C1 segment of cervical spinal cord (tissue), 14 donors: ENCODE measurements at regions not wholly inside any gene's neighbourhood (a gene's known extent, or its start where the extent isn't known, plus 50 kb on each side); places are given as distances from the start of the nearest gene placed in this dataset.
A peak's percentile ranks its signal among the peaks of the same experiment; 100 is the strongest.

Source experiments
- DNase-seq, 14 donors: peaks; one replicate each; lab custom pipeline; 2025; lab: John Stamatoyannopoulos, UW

GRCh38 chr3:1953536-1953935 lies 145.1 kb upstream of the CNTN4 start:
- DNase-seq: peak in 9 of 14 donors; percentile 1 to 43 (median 9)

- DNase-seq: no peak
Measured at GRCh38 chr3:1954632-1955031, 144.0 kb upstream of the CNTN4 start.

- no peak for DNase-seq
Measured at GRCh38 chr3:1955170-1955569, 143.5 kb upstream of the CNTN4 start.

- no peak for DNase-seq
Measured at GRCh38 chr3:1955750-1956149, 142.9 kb upstream of the CNTN4 start.

- DNase-seq: no peak
Measured at GRCh38 chr3:1960506-1960905, 138.2 kb upstream of the CNTN4 start.

DNA sequence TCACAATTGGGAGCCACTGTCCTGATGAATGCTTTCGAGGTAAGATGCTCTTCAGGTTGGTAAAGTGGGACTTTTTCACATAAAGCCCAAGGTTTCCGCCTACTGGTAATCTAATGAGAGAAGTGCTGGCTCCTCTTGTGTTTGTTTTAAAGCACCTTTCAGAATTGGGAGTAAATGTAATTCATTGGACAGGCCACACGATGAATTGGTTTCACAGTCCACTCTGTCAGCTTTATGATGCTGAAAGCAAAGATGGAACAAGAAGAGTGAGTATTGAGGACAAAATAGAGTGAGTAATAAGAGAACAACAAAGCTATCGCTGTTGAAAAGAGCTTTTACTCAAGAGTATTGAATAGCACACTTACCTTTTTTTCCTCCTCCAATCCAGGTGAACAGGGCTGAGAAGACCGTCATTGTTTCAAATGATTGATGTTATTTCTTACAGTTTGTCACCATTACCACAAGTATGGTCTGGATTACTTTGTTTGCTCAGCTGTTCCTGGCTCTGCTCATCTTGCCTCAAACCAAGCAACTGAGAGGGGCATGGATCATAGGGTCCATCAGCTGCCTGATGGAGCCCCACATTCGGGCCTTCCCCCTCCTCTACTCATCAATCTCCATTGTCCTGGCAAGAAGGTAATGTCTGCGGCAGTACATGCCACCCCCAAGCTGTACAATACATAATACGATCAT lies 136.1 kb upstream of the CNTN4 start:
- DNase-seq: no peak

GRCh38 chr3:1963896-1964295 lies 134.8 kb upstream of the CNTN4 start:
- DNase-seq: no peak

GRCh38 chr3:1967525-1967924 lies 131.1 kb upstream of the CNTN4 start:
- DNase-seq: no peak

- DNase-seq: no peak
Measured at GRCh38 chr3:1969281-1969680, 129.4 kb upstream of the CNTN4 start.

DNA sequence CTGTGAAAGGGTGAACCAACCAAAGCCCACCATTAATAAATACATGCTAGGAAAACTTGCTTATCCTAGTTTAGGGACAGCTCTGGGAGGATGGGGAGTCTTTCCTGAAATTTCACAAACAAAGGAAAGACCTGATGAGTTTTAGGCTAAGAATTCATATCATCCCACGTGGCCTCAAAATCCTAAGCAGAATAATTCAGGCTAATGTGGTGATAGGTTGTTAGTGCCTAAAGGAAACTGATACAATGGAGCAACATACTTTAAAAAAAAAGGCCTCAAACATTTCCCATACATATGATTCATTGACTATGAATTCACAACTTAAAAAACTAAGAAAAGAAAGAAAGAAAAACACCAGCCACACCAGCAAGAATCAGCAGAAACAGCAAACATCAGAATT lies 126.9 kb upstream of the CNTN4 start:
- no peak for DNase-seq

DNA sequence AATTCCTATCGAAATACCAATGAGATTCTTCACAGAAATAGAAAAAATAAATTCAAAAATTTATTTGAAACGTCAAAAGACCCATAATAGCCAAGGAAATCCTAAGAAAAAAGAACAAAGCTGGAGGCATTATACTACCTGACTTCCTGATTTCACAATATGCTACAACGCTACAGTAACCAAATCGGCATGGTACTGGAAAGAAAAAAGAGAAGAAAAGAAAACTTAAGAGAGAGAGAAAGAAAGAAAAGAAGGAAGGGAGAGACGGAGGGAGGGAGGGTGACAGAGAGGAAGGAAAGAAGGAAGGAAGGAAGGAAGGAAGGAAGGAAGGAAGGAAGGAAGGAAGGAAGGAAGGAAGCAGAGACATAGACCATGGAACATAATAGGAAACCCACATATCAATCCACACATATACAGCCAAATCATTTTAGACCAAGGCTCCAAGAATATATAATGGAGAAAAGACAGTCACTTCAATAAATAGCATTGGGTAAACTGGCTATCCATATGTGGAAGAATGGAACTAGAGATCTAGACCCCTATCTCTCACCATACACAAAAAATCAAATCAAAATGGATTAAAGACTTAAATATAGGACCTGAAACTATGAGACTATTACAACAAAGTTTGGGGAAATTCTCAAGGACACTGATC lies 118.6 kb upstream of the CNTN4 start:
- DNase-seq: no peak

DNA sequence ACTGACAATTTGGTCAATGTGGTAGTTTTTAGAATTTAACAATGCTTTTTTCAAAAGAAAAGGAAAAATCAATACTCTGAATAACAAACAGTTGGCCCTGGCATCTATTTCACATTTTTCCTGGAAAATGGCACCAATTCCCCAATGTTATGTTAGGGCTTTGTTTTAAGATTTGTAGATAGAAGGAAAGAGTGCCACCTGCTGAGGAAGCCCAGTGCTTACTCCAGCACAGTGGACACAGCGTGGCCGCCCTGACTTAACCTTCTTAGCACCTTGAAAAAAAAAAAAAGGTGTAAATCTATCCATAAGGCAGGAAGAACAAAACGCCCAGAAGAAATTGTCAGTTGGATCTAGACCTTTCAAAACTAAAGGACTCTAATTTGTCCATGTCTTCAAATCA lies 110.7 kb upstream of the CNTN4 start:
- no peak for DNase-seq

DNA sequence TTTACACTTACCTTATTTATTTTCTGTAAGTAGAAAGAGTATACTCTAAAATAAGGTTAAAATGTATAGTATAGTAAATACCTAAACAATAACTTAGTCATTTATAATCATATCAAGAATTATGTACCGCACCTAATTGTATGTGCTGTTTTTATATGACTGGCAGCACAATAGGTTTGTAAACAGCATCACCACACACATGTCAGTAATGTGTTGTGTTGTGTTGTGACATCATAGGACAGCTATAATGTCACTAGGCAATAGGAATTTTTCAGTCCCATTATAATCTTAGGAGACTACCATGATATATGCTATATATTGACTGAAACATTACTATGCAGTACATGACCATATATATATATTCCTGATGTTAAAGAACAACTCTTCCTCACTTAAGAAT lies 99.9 kb upstream of the CNTN4 start:
- no peak for DNase-seq

- no peak for DNase-seq
Measured at GRCh38 chr3:2001306-2002108, 97.2 kb upstream of the CNTN4 start.

GRCh38 chr3:2023959-2024358 lies 74.7 kb upstream of the CNTN4 start:
- DNase-seq: peak in 1 of 14 donors; percentile 1

DNA sequence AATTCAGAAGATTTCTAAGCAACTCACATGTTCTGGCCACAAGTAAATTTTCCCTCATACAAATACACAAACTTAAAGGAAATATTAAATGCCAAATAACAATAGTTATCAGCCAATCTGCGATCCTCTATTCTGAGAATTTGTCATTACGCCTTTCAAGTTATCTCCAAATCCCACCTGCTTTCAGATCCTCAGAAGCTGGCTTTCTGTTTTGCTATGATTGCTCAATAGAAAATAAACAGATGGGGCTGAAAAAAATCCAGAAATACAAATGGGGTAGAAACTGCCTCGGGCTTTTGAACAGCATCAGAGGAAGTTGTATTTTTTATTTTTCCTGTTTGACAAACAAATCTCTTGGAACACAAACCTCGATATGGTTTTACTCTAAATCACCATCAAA lies 74.0 kb upstream of the CNTN4 start:
- no peak for DNase-seq

DNA sequence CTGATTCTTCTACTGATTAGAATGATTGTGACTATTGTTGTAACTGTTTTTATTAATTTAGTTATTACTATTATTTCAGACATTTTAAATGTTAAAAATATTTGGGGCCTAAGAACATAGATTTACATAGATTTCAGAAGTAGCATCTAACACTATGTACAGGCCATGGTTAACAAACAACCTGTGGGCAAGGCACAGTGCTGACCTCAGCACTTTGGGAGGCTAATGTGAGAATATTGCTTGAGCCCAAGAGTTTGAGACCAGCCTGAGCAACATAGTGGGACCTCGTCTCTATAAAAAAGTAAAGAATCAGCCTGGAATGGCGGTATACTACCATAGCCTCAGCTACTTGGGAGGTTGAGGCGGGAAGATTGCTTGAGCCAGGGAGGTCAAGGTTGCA lies 69.1 kb upstream of the CNTN4 start:
- no peak for DNase-seq

DNA sequence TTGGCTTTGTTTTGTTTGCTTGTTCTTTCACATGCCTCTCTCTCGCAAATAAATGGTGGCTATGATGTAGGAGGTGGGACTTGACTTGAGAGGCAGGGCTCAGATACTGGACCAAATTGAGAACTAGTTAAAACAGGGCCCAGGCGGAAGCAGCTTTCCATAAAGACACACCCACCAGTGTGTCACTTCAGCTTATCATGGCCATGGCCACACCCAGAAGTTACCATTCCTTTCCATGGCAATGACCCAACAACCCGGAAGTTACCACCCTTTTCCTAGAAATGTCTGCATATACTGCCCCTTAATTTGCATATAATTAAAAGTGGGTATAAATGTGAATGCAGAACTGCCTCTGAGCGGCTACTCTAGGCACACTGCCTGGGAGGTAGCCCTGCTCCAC lies 62.6 kb upstream of the CNTN4 start:
- no peak for DNase-seq

GRCh38 chr3:2041931-2042330 lies 56.7 kb upstream of the CNTN4 start:
- DNase-seq: no peak
